B cell (primary cell): ENCODE measurements at regions not wholly inside any gene's neighbourhood (a gene's known extent, or its start where the extent isn't known, plus 50 kb on each side); places are given as distances from the start of the nearest gene placed in this dataset.

Experiments
- CTCF ChIP-seq: fragments of 200-600 bp; IDR thresholded peaks from one replicate; pipeline ENCODE4 v1.8.0; 2022; ENCODE audit warnings: antibody characterized with exemption, mild to moderate bottlenecking
- EZH2 ChIP-seq: IDR thresholded peaks from 2 replicates; pipeline ENCODE4 v1.6.1; 2012; ENCODE audit warnings: borderline replicate concordance, low read depth, mild to moderate bottlenecking, moderate library complexity, low read length; ENCODE audit not compliant: insufficient read depth, poor library complexity, severe bottlenecking

GRCh38 chr20:39632757-39633156 lies 670.6 kb downstream of the DHX35 start:
- TF ChIP-seq CTCF (no peak), EZH2 (no peak)
